Fibroblast of the aortic adventitia (primary cell): ENCODE measurements at regions not wholly inside any gene's neighbourhood (a gene's known extent, or its start where the extent isn't known, plus 50 kb on each side); places are given as distances from the start of the nearest gene placed in this dataset.

ENCODE experiments used
- DNase-seq: peaks from one replicate; pipeline ENCODE4 v3.0.0-alpha.2; 2010; ENCODE audit warnings: low read depth
- H3K4me3 ChIP-seq: 2 replicates; pipeline ENCODE4 v1.5.1; 2011; ENCODE audit warnings: low read depth, mild to moderate bottlenecking, control low read depth, low read length, moderate library complexity
- TF ChIP-seq, protein P1 (sequence below): IDR thresholded peaks from 2 replicates; pipeline ENCODE4 v1.5.1; 2011; ENCODE audit warnings: mild to moderate bottlenecking, low read length, control low read depth, inconsistent platforms; ENCODE audit not compliant: insufficient read depth

DNA sequence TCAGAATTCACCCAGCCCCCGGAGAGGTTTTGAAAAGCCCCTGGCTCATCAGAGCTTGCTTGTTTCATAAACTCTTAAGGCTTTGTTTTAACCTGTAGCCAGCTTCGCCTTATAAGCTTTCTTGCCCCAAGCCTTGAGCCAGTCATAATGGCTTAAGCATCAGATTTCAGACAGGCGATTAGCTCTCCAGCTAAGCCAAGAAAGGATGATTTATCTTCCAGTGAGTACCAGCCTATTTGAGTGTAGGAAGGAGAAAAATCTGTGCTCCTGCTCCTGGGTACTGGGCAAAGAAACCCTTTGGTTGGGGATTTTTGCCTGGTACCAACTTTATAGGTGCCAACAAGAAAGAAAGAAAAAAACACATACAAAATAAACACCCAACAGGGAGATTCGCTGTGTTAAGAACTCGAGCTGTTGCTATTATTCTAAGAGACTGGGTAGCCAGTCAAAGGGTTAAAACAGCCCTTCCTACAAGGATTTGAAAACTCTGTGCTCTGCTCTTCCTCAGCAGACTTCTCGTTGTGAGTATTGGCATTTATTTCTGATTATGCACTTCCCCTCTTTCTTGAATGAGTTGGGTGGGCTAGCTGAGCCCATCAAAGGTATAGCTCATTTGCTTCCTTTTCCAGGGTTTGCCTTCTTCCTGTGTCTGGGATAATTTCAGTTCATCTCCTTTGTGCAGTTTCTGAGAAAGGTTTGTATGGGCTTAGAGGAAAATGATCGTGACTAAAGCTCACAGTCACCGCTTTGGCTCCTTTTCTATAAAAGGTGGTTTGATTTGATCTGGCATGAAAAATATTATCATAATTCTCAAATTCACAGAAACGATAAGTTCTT, 157.2 kb upstream of the DMRT1 start:
- DNase-seq, result peak; percentile 82

DNA sequence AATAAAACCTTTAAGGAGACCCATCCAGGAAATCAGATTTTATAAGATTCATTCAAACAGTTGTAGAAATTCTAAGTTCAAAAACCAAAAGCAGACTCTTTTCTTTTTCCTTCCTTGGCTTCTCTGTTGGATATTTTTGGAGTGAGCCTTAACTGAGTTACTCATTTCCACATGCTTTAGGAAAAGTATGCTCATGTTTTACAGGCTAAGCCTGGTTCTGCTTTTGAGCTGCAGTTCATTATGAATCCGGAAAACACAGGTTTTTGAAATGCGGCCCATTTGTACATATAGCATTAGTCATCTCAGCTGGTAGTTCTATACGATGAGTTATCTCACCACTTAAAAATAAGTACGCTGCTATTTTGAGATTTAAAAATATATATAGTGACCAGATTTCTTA, 156.6 kb upstream of the DMRT1 start:
- TF ChIP-seq, protein P1, sequence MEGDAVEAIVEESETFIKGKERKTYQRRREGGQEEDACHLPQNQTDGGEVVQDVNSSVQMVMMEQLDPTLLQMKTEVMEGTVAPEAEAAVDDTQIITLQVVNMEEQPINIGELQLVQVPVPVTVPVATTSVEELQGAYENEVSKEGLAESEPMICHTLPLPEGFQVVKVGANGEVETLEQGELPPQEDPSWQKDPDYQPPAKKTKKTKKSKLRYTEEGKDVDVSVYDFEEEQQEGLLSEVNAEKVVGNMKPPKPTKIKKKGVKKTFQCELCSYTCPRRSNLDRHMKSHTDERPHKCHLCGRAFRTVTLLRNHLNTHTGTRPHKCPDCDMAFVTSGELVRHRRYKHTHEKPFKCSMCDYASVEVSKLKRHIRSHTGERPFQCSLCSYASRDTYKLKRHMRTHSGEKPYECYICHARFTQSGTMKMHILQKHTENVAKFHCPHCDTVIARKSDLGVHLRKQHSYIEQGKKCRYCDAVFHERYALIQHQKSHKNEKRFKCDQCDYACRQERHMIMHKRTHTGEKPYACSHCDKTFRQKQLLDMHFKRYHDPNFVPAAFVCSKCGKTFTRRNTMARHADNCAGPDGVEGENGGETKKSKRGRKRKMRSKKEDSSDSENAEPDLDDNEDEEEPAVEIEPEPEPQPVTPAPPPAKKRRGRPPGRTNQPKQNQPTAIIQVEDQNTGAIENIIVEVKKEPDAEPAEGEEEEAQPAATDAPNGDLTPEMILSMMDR, result no peak
- DNase-seq, result peak; percentile 78

More for the DNA sequence above, 157.2 kb upstream of the DMRT1 start:
- TF ChIP-seq, protein P1, result no peak
- H3K4me3 ChIP-seq, result peak overlapping the region; percentile 65

DNA sequence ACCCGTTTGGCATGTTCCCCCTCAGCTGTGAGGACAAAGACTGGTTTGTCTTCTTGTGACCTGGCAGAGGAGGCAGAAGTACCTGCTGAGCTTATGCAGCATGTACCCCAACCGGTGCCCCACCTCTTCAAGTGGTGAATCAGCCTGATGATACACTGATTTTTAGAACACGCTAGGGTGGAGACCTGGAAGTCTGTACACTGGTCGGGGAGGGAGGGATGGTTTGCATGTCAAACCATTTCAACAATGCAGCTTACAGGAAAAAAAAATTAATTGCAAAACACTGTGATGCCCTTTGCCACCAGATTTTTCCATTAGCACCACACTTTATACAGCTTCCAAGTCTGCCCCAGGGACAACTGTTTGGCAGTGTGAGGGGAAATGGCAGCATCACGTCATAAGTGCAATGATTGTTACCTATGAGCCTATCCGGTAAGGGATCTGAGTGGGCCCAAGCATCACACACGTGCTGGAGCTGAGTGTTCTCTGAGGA, 155.1 kb upstream of the DMRT1 start:
- H3K4me3 ChIP-seq, result peak overlapping the region; percentile 33
- DNase-seq, result peak; percentile 87
- TF ChIP-seq, protein P1, result no peak

More for the DNA sequence above, 156.6 kb upstream of the DMRT1 start:
- H3K4me3 ChIP-seq, result peak overlapping the region; percentile 65

DNA sequence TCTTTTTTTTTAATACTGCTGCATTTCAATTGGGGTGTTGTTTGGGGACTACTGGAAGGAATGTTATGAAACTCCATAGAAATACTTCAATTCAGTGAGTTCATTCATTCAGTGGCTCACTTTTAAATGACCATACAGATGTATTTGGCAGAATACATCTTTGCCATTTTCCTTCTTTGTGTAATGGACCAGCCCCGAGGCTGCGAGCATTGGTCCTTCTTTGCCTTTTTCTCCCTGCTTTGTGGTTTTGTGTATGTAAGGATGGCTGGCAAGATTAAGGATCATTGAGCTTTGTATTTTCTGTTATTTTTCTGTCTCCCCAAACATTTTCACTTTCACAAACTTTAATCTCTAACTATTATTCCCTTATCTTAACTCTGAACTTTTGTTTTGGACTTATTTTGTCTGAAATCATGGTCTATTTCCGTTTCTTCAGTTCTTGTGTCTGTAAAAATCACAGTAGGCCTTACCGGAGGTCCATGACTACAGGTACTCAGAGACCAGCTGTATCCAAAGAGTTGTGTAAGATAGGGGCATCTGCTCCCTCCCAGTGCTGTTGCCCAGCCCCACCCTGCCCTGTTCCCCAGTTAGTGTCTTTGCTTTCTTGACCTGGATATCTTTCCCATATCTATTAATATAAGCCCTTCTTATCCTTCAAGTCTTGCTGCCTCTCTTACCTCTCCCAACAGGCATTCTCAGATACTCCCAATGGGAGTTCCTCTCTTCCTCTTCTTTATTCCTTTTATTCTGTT, 154.3 kb upstream of the DMRT1 start:
- H3K4me3 ChIP-seq, result no peak overlapping the region
- no peak for DNase-seq
- TF ChIP-seq, protein P1, result no peak

DNA sequence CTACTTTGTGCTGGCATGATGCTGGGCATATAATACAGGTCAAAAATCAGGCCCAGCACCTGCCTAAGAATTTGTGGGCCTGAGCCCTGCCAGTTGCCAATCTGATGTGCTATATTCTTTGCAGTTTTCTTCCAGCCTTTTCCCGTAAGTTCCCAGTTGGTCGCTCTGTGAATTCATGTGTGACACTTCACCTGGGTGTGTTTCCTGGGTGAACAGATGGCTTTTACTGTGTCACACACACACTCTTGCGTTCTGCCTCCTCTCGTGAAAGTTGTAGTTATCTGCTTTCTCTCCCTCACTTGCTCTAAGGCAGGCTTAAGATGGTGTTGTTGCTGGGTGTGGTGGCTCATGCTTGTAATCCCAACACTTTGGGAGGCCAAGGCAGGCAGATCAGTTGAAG, 153.5 kb upstream of the DMRT1 start:
- H3K4me3 ChIP-seq, result no peak overlapping the region
- no peak for DNase-seq
- TF ChIP-seq, protein P1, result no peak

DNA sequence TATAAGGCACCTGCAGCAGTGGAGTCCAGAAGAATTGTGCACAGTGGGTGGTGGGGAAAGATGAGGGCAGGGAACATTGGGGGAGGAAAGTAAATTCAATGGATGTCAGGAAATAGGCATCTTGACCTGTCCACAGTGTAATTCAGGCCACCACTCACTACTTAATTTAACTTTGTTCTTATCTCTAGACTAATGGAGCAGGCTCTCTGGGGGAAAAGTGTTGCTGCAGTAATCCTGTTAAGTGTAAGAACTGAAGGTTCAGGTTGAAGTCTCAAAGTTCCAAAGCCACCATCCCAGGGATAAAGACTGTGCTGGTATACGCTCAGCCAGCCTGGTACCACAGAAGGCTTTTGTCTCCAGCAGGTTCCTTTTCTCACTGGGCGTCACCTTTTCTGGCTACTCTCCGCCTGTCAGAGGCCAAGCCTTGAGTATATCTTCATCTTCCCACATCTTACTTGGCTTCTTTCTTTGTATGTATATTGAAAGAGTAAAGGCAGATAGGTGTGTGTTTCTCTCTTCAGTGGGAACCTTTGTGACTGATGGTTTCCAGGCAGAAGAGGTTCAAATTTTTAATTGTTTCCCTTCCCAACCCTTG, 150.9 kb upstream of the DMRT1 start:
- TF ChIP-seq, protein P1, result no peak
- no peak overlapping the region for H3K4me3 ChIP-seq
- no peak for DNase-seq
